ENCODE measurements at regions not wholly inside any gene's neighbourhood (a gene's known extent, or its start where the extent isn't known, plus 50 kb on each side); places are given as distances from the start of the nearest gene placed in this dataset.

- TF ChIP-seq TAF1 (IDR thresholded peaks at IDR 0.05; ENCODE audit: borderline replicate concordance, insufficient read depth, low read length) (no peak), FOXP2 (optimal IDR thresholded peaks at IDR 0.05; ENCODE audit: borderline replicate concordance, extremely low read depth, extremely low read length, insufficient read depth) (no peak), REST (IDR thresholded peaks at IDR 0.05; ENCODE audit: insufficient read depth in 1 of 2, low read depth in 2 of 2, low read length in 2 of 2) (no peak), SIN3A (IDR thresholded peaks at IDR 0.05; ENCODE audit: borderline replicate concordance, insufficient read depth, low read length) (no peak), POLR2AphosphoS5 (IDR thresholded peaks at IDR 0.05; ENCODE audit: low read depth, low read length) (no peak)
Observed at GRCh38 chr9:109640580-109641371, 139.2 kb upstream of the PALM2AKAP2 start.

DNA sequence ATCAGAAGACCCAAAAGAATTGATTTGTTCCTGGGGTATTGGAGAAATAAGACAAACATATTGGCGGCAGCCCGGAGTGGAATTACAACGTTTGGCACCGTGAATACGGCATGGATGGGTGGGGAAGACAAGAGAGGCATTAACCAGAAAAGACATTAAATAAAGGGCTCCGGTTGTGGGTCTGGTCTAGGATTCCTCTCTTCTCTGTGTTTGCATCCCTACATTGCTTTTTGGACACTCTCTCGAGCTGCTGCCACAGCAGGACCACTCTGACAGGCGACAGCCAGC is 138.7 kb upstream of the PALM2AKAP2 start:
- TF ChIP-seq TAF1 (IDR thresholded peaks at IDR 0.05; ENCODE audit: borderline replicate concordance, insufficient read depth, low read length) (no peak), POLR2AphosphoS5 (IDR thresholded peaks at IDR 0.05; ENCODE audit: low read depth, low read length) (no peak), SIN3A (IDR thresholded peaks at IDR 0.05; ENCODE audit: borderline replicate concordance, insufficient read depth, low read length) (no peak), REST (IDR thresholded peaks at IDR 0.05; ENCODE audit: insufficient read depth in 1 of 2, low read depth in 2 of 2, low read length in 2 of 2) (no peak), FOXP2 (optimal IDR thresholded peaks at IDR 0.05; ENCODE audit: borderline replicate concordance, extremely low read depth, extremely low read length, insufficient read depth) (no peak)

DNA sequence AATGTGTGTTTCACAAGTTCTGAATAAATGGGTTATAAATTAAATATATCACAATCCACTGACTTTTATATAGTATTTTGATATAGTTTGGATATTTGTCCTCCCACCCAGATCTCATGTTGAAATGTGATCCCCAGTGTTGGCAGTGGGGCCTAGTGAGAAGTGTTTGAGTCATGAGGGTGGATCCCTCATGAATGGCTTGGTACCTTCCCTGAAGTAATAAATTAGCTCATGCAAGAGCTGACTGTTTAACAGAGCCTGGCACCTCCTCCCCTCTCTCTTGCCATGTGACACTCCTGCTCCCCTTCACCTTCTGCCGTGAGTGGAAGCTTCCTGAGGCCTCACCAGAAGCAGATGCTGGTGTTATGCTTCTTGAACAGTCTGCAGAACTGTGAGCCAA is 127.9 kb upstream of the PALM2AKAP2 start:
- TF ChIP-seq FOXP2 (optimal IDR thresholded peaks at IDR 0.05; ENCODE audit: borderline replicate concordance, extremely low read depth, extremely low read length, insufficient read depth) (no peak), TAF1 (IDR thresholded peaks at IDR 0.05; ENCODE audit: borderline replicate concordance, insufficient read depth, low read length) (no peak), SIN3A (IDR thresholded peaks at IDR 0.05; ENCODE audit: borderline replicate concordance, insufficient read depth, low read length) (no peak), POLR2AphosphoS5 (IDR thresholded peaks at IDR 0.05; ENCODE audit: low read depth, low read length) (no peak), REST (IDR thresholded peaks at IDR 0.05; ENCODE audit: insufficient read depth in 1 of 2, low read depth in 2 of 2, low read length in 2 of 2) (no peak)

- TF ChIP-seq POLR2AphosphoS5 (IDR thresholded peaks at IDR 0.05; ENCODE audit: low read depth, low read length) (no peak), TAF1 (IDR thresholded peaks at IDR 0.05; ENCODE audit: borderline replicate concordance, insufficient read depth, low read length) (no peak), REST (IDR thresholded peaks at IDR 0.05; ENCODE audit: insufficient read depth in 1 of 2, low read depth in 2 of 2, low read length in 2 of 2) (no peak), SIN3A (IDR thresholded peaks at IDR 0.05; ENCODE audit: borderline replicate concordance, insufficient read depth, low read length) (no peak), FOXP2 (optimal IDR thresholded peaks at IDR 0.05; ENCODE audit: borderline replicate concordance, extremely low read depth, extremely low read length, insufficient read depth) (no peak)
Observed at GRCh38 chr9:109652971-109653370, 127.0 kb upstream of the PALM2AKAP2 start.

Measured in PFSK-1 (cell line).